Smooth muscle cell (in vitro differentiated cells): ENCODE measurements at regions not wholly inside any gene's neighbourhood (a gene's known extent, or its start where the extent isn't known, plus 50 kb on each side); places are given as distances from the start of the nearest gene placed in this dataset.

Source experiments
- DNase-seq: peaks from one replicate; lab custom pipeline; 2025; ENCODE audit not compliant: unreplicated experiment; lab: John Stamatoyannopoulos, UW
- H2AFZ ChIP-seq: fragments of 200-600 bp; sonication (generic); 2 replicates; pipeline ENCODE4 v1.6.0; 2016; ENCODE audit warnings: antibody characterized with exemption, low read depth, mild to moderate bottlenecking
- H3F3A ChIP-seq: fragments of 200-600 bp; sonication (generic); 2 replicates; pipeline ENCODE4 v1.6.0; 2017; ENCODE audit warnings: antibody characterized with exemption, low read depth
- H3K27ac ChIP-seq: fragments of 200-600 bp; sonication (generic); 2 replicates; pipeline ENCODE4 v1.5.1; 2016; ENCODE audit warnings: low read depth, mild to moderate bottlenecking
- H3K27me3 ChIP-seq: fragments of 200-600 bp; sonication (generic); 2 replicates; pipeline ENCODE4 v1.6.1; 2016; ENCODE audit warnings: low read depth, mild to moderate bottlenecking
- H3K36me3 ChIP-seq: fragments of 200-600 bp; sonication (generic); 2 replicates; pipeline ENCODE4 v1.5.1; 2016; ENCODE audit warnings: low read depth
- H3K4me1 ChIP-seq: fragments of 200-600 bp; sonication (generic); 2 replicates; pipeline ENCODE4 v1.5.1; 2016; ENCODE audit warnings: low read depth
- H3K4me2 ChIP-seq: fragments of 200-600 bp; sonication (generic); 2 replicates; pipeline ENCODE4 v1.6.0; 2016; ENCODE audit warnings: mild to moderate bottlenecking
- H3K4me3 ChIP-seq: fragments of 200-600 bp; sonication (generic); 2 replicates; pipeline ENCODE4 v1.5.1; 2016; ENCODE audit warnings: mild to moderate bottlenecking
- H3K79me2 ChIP-seq: fragments of 200-600 bp; sonication (generic); 2 replicates; pipeline ENCODE4 v1.6.0; 2016; ENCODE audit warnings: low read depth, mild to moderate bottlenecking
- H3K9ac ChIP-seq: fragments of 200-600 bp; sonication (generic); 2 replicates; pipeline ENCODE4 v1.6.0; 2016; ENCODE audit warnings: low read depth
- H3K9me3 ChIP-seq: fragments of 200-600 bp; sonication (generic); replicated peaks from 2 replicates; pipeline ENCODE4 v1.5.1; 2016; ENCODE audit warnings: low read depth
- H4K20me1 ChIP-seq: fragments of 200-600 bp; sonication (generic); 2 replicates; pipeline ENCODE4 v1.6.0; 2016; ENCODE audit warnings: low read depth
- WGBS: methylation state at CpG from one replicate; pipeline ENCODE4 v1.1.7; 2016; ENCODE audit warnings: low lambda C conversion rate; 5-methylcytosine and 5-hydroxymethylcytosine counted together
- TF ChIP-seq, protein P1 (sequence below): fragments of 200-600 bp; sonication (generic); IDR thresholded peaks from 2 replicates; pipeline ENCODE4 v1.5.1; 2017; ENCODE audit warnings: borderline replicate concordance, mild to moderate bottlenecking, antibody characterized with exemption; ENCODE audit not compliant: insufficient read depth, poor library complexity, severe bottlenecking

DNA sequence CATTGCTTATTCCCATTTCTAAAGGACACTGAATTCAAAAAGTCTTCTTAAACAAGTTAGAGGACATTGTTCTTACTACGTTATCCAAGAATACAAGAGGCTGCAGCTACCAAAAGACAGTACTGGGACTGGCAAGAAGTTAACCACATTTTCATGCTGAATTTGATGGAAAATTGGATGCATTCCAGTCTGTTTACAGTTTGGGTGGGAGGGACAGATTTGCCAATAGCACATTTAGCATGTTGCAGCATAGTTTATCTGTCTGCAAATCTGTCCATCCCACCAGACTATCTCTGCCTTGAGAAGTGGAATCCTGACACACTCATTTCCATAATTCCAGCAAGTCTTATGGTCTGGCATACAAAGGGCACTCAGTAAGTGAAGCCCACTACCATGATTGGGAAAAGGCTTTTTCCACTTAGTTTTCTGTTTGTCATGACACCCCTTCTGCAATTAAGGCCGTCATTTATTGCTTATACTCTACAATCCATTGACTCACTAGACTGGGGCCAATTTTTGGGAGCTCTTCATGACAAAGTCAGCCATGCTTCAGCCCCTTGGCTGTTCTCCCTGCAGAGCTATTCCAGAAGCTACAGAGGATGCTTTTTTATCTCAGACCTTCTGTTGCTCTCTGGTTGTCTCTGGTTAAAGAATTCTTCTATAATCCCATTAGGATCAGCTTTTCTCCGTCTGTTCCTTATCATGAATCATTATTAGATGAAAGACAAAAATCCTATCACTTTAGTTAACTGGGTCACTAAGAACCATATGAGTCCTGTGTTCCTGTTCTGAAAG, 355.8 kb upstream of the PTBP2 start:
- Histone ChIP-seq H3K9ac (no peak overlapping the region), H2AFZ (no peak overlapping the region), H3K4me1 (peaks cover 5% of the 10 kb centered on the region), H3K79me2 (no peaks in the 10 kb centered on the region), H3K9me3 (no peaks in the 10 kb centered on the region), H3K4me3 (no peak overlapping the region), H3K36me3 (no peaks in the 10 kb centered on the region), H3F3A (peaks cover 18% of the 10 kb centered on the region), H4K20me1 (no peaks in the 10 kb centered on the region), H3K27me3 (no peaks in the 10 kb centered on the region), H3K4me2 (peak overlapping the region; percentile 35), H3K27ac (peak overlapping the region; percentile 41)
- whole genome bisulfite sequencing = 20% methylated on average over 3 of the region's 3 CpGs
- TF ChIP-seq, protein P1, sequence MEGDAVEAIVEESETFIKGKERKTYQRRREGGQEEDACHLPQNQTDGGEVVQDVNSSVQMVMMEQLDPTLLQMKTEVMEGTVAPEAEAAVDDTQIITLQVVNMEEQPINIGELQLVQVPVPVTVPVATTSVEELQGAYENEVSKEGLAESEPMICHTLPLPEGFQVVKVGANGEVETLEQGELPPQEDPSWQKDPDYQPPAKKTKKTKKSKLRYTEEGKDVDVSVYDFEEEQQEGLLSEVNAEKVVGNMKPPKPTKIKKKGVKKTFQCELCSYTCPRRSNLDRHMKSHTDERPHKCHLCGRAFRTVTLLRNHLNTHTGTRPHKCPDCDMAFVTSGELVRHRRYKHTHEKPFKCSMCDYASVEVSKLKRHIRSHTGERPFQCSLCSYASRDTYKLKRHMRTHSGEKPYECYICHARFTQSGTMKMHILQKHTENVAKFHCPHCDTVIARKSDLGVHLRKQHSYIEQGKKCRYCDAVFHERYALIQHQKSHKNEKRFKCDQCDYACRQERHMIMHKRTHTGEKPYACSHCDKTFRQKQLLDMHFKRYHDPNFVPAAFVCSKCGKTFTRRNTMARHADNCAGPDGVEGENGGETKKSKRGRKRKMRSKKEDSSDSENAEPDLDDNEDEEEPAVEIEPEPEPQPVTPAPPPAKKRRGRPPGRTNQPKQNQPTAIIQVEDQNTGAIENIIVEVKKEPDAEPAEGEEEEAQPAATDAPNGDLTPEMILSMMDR = no peak
- no peak for DNase-seq

DNA sequence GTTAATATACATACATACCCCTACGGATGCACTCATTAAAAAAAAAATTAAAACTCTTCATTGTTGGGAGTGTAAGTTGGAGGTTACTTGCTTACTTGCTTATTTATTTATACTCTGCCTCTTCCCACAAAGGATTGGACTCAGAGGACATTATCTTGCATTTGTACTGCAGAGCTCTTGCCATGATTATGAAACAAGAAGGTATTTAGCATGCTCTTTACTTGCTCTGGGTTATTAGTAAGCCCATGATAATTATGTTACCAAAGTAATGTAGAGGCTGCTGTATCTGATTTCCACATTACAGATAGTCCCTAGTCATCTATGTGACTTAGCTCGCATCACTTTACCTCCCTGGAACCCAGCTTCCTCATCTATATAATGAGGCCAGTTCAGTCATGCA, 355.1 kb upstream of the PTBP2 start:
- H3K36me3 ChIP-seq = no peaks in the 10 kb centered on the region
- peak overlapping the region; percentile 41 for H3K27ac ChIP-seq
- H2AFZ ChIP-seq = no peak overlapping the region
- TF ChIP-seq, protein P1 = no peak
- 67% methylated on average over 2 of the region's 2 CpGs for WGBS
- H3K9ac ChIP-seq = no peak overlapping the region
- H3K79me2 ChIP-seq = no peaks in the 10 kb centered on the region
- no peak for DNase-seq
- no peaks in the 10 kb centered on the region for H3K9me3 ChIP-seq
- H3K4me1 ChIP-seq = peaks cover 5% of the 10 kb centered on the region
- no peaks in the 10 kb centered on the region for H3K27me3 ChIP-seq
- no peaks in the 10 kb centered on the region for H4K20me1 ChIP-seq
- H3K4me3 ChIP-seq = no peak overlapping the region
- H3F3A ChIP-seq = peaks cover 18% of the 10 kb centered on the region
- H3K4me2 ChIP-seq = peak overlapping the region; percentile 35

DNA sequence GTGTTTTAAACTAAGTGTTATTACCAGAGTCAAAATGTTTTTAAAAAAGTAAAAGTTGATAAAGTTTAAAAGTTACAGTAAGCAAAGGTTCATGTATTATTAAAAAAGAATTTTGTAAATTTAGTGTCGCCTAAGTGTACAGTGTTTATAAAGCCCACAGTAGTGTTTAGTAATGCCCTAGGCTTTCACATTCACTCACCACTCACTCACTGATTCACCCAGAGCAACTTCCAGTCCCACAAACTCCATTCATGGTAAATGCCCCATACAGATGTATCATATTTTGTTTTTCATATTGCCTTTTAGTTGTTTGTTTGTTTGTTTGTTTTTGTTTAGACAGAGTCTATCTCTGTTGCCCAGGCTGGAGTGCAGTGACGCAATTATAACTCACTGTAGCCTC, 353.8 kb upstream of the PTBP2 start:
- no peak for DNase-seq

More for the DNA sequence above, 353.8 kb upstream of the PTBP2 start:
- no peaks in the 10 kb centered on the region for H3K27me3 ChIP-seq
- no peak overlapping the region for H3K4me3 ChIP-seq
- no peak overlapping the region for H3K27ac ChIP-seq
- H3K4me2 ChIP-seq = no peak overlapping the region
- H3K9me3 ChIP-seq = no peaks in the 10 kb centered on the region
- H3K79me2 ChIP-seq = no peaks in the 10 kb centered on the region
- no peaks in the 10 kb centered on the region for H3K4me1 ChIP-seq
- H4K20me1 ChIP-seq = no peaks in the 10 kb centered on the region
- H2AFZ ChIP-seq = no peak overlapping the region
- TF ChIP-seq, protein P1 = no peak
- peaks cover 12% of the 10 kb centered on the region for H3F3A ChIP-seq
- no peak overlapping the region for H3K9ac ChIP-seq
- H3K36me3 ChIP-seq = no peaks in the 10 kb centered on the region
- WGBS = 63% methylated on average over 2 of the region's 2 CpGs
